NCI-H82 treated with DMSO at 0.1 percent for 48 hours (cell line): ENCODE measurements at regions not wholly inside any gene's neighbourhood (a gene's known extent, or its start where the extent isn't known, plus 50 kb on each side); places are given as distances from the start of the nearest gene placed in this dataset.

Experiments
- DNase-seq: peaks from one replicate; lab custom pipeline; 2025; ENCODE audit not compliant: unreplicated experiment; lab: John Stamatoyannopoulos, UW

DNA sequence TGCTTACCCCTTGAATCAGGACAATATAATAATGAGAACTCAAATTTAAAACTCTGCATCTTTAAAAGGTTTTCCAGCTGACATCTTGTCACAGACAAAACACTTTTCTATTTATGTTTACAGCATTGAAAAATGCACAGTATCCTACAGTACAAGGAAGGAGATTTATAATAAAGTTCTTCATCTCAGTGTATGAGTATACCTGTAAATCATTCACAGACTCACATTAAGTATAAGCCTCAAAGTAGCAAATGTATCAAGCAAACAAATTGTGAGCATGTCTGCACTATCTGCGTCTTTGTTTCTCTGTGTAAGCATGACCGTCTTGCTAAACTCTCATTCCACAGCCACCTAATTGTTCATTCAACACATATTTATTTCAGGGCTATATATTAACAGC, 52.8 kb downstream of the PPP1R2C start:
- no peak for DNase-seq

DNA sequence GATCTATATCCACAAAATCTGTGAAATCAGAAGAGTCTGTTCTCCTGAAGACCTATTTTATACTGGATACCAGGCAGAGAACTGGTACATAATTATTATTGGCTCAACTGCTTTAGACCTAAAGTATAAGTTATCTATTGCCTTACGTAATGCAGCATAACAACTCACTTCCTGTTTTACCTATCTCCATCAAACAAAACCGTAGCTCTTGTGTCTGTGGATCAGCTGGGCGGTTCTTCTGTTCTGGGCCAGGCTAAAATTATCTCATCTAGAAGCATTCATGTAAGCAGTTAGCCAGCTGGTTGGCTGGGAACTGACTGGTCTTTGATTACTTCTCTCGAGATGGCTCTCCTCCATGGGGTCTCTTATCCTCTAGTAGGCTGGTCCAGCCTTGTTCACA, 57.8 kb downstream of the PPP1R2C start:
- no peak for DNase-seq

DNA sequence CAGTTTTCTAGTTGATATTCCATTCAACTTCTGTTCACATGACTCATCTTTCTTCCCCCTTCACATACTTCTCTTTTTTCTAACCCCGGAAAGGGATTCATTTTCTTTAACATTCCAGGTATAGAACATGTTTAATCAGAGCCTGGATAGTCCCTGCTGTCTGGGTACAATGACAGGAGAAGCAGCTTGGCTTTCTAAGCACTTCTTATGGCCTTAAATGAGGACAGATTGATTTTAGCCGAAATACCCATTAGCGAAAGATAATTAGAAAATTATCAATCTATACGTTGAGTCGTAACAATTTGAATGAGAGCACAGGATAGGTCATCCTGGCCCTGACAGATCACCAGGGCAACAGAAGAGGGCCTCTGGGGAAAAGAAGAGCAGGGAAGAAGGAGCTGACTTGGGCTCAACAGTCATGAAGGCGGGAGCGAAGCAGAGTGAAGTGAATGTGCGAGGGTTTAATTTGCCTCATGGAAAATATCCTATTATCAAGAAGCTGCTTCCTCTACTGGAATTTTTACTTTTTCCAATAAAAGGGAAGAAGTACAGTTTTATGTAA, 62.2 kb downstream of the PPP1R2C start:
- DNase-seq: no peak

DNA sequence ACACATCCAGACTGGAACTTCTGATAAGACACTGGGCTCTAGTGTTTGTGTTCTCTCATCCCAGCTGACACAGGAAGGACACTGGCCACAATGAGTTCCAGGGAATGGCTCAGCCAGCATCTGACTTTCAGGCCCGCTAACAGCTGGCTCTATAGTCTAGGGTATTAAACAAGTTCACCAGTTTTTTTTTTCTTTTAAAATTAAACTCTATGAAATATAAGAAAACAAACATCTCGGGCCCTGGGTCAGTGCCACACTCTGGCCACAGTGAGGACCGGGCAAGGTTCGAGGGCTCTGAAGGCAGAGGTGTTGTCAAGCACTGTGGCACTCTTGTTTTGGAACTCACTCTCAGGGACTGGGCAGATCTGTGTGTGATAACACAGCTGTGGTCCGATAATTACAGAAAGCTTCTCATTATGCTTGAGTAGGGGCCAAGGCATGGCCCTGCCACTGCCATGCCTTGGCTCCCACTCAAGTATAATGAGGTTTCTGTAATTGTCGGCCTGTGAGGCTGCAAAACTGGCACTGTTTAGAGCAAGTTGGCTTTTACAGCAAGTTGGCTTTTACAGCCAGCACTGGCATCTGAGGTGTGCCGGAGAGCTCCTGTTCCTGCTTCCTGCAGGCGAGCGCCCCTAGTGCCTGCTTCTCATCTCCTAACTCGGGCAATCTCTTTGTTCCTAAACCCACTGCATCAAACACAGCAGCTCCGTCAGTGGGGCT, 62.8 kb downstream of the PPP1R2C start:
- DNase-seq: peak; percentile 45

DNA sequence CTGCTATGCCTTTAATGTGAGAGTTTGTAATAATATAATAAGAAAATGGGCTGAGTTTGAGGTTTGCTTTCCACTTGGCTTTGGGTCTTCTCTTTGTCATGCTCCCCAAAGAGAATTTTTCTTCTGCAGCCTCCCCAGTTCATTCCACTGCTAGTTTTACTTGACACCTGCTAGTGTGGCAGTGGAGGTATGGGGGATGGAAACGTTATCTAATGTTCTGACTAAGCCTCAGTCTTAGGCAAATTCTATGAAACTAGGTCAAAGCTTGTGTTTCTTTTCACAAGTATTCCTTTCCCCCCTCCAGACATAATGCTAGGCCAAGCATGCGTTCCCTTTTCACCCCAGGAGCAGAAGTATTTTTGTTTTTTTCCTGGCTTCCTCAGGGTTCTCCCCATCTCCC, 67.5 kb downstream of the PPP1R2C start:
- DNase-seq: no peak

DNA sequence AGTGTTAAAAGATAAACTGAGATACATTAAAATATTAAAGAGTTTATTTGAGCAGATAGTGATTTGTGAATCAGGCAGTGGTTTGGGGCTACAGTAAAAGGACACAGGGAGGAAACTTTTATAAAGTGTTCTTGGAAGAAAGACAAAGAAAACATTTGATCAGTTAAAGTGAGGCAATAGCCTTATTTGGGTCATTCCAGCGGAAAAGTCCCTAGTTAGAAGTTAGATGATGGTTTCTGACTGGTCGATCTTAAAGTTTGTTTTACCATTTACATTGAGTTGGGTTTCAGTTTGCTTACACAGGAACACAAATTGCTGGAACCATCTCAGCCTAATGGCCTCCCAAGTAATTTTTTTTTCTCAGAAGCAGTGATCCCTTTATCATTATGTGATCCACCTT, 69.7 kb downstream of the PPP1R2C start:
- DNase-seq: no peak

DNA sequence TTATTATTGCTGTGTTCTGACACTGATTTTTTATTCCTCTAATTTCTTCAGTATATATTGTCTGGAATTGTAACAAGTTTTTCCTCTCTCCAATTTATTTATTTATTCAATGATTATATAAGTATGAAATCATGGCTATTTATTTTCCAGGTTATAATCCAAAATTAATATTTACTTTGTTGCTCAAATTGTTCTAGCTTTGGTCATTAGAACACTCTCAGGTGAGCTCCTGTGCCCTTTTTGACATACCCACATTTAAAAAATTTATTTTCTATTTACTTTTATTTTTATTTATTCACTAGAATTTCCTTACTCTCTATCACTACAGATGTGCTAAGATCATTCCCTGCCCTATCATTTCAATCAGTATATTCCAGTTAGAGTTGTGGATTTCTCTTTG, 70.2 kb downstream of the PPP1R2C start:
- no peak for DNase-seq

DNA sequence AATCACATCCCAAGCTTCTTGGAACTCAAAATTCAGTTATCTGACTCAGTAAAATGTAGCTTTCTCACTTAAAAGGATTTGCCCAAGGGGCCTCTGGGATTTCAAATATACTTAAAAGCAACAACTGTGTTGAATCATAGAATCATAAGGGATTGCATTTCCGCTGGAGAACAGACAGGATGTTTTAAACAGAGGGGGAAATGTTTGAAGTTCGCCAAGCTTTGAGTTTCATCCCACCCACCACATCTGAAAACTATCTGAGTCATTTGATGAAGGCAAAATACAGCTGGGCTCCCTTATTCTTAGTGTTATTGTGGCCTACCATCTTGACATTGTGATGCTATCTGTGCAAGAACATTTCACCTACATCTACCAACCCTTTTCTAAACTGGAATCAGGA, 73.5 kb downstream of the PPP1R2C start:
- no peak for DNase-seq

DNA sequence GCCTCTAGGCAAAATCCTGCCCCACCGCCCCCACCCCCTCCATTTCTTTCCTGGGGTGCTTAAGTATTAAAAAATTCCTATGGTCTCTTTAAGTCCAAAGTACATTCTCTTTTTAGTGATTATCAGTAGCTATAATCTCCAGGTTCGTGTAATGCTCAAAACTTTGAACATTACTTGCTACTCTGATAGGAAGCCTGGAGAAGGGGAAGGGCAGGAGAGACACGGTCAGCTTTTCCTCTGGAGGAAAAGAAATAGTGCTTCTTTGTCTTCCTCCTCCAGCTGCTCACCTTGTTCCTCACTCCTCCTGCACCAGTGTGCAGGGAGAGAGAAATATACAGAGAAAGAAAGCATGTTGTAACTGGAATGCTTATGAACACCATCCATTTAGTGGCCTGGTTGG, 80.4 kb downstream of the PPP1R2C start:
- DNase-seq: no peak

DNA sequence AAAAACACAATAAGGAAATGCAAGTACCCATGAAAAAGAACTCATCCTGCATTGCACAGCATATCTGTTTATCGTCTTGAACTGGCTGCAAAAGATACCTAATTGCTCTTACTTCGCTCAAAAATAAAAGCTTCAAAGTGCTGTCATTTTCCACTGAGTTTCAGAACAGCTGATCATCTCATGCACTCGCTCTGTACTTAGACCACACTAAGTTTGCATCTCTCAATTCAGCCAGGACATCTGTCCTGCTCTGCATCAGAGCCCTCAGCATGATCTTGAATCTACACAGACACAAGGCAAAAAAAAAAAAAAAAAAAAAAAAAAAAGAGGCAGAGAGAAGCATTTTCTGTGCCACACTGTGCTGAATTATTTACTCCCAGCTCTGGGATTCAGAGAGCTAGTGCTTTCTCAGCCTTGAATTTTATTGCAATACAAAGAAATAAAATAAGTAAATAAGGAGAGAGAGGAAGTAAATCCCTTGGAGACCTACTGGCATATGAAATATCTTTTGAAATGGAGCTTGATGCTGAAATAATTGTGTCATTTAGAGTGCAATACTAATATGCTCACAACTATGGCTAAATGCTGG, 81.3 kb downstream of the PPP1R2C start:
- DNase-seq: no peak

DNA sequence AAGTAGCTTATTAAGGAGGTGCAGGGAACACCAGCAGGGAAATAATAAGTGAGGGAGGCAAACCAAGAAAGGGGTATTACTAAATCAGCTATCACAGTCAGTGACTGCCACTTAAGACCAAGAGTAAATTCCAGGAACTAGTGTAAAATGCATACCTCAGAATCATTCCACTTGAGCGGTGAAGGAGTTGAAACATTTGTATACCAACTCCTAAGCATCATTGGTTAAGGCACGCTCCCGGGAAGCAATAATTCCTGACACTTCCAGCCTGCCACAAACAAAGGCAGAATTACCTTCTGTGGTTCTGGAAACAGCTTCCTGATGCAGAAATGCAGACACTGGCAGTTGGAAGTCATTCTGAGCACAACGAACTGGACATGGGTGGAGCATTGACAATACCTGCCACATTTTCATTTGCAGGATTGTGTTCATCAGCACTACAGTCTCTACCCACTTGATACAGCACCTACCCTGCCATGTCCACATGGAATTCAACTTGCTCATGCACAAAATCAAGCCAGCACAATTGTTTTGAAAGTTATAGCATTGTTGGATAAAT, 82.1 kb downstream of the PPP1R2C start:
- DNase-seq: no peak

DNA sequence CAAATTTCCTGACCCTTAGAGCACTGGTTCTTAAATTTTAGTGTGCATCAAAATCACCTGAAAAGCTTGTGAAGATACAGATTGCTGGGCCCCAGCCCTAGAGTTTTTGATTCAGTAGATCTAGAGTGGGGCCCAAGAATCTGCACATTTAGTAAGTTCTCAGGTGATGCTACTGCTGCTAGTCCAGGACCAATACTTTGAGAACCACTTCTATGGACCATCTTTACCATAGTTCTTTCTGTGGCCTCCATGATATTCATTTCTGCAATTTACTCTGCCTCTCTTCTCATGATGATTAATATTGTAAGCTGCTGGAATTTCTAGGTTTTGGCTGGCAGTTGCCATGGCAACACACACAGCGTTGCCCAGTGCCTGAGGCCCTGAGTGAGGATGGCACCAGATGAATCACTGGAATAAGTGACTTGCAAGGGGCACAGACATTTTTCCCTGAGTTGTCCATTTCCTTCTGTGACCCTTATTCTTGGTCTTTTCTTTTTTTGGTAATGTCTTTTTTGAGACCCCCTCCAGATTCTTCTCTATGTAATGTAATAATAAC, 83.6 kb downstream of the PPP1R2C start:
- DNase-seq: no peak

DNA sequence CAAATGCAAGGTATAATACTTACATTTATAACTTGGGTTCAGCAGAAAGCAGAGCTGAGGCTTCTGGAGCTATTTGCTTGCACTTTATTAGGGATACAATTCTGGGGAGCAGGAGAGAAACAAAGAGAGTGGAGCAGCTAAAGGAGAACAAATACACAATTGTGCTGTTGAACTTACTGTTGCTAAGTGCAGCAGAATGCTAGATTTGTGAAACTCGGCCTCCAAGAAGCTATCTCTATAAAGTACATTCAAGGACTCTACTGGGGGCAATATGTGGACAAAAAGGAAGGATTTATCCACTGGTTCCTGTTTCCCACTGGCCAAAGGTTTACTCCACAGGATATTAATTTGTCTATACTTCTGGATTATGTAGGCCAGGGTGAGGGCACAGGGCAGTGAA, 86.8 kb downstream of the PPP1R2C start:
- DNase-seq: no peak

DNA sequence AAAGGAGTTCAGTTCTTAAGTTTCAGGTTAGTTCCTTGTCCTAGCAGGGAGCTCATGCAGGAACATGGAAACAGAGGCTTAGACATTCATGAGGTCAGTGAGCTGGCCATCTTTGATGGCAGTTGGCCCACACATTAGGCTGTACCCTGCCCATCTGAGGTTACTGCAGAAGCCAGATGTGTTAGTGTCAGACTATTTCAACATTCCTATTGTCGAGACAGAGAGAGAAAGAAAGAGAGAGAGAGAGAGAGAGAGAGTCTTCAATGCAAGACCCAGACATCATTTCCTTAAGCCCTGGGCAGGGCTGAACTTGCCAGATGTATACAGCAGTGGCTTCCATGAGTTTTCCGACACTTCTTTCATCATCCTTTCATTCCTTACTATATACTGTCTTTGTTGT, 91.3 kb downstream of the PPP1R2C start:
- DNase-seq: no peak

DNA sequence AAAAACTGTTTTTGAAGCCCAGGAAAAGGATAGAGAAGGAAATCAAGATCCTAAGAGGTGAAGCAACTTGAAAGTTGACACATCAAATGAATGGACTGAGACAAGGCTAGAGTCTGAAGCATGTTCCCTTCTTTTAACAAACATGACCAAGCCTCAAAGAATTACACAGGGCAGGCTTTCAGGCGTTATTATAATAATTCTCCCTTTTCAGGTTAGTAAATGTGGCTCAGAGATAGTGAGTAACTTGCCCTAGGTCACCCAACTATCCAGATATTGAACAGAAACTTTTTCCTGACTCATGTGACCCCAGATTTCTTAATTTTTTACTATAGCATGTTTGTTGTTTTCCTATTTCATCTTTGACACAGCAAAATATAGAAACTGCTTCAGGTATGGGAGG, 91.7 kb downstream of the PPP1R2C start:
- DNase-seq: no peak

DNA sequence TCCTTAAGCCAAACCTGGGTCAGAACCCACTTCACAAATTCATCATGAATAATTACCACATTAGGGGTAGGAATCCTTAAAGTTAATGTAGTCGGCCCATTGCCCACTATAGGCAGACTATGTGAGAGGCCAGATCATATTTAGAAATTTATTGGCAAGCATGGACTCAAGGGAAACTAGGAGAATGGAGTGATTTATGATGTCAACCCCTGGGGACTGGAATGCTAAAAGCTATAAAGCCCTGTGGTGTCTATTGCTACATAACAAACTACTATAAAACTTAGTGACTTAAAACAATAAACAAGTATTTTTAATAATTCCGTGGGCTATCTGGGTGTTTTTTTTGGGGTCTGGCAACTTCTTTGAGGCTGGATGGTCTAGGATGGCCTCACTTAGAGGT, 93.9 kb downstream of the PPP1R2C start:
- no peak for DNase-seq

DNA sequence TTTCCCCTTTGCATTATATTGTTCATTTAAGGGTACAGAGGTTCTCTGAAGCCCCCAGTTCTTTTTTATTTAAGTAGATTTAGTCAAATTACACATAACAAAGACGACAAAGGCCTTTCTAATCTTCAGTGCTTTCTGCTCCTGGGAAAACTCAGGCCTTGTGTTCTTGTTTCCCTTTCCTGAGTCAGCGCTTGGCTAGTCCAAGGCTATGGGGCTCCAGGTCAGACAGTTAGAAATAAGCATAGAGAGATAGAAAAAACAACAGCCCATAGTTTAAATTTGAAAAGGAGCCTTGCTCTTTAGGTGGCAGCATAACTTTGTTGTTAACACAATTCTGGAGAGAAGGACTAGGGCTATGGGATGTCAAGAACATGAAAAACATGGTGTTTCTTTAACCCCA, 97.3 kb downstream of the PPP1R2C start:
- DNase-seq: no peak

DNA sequence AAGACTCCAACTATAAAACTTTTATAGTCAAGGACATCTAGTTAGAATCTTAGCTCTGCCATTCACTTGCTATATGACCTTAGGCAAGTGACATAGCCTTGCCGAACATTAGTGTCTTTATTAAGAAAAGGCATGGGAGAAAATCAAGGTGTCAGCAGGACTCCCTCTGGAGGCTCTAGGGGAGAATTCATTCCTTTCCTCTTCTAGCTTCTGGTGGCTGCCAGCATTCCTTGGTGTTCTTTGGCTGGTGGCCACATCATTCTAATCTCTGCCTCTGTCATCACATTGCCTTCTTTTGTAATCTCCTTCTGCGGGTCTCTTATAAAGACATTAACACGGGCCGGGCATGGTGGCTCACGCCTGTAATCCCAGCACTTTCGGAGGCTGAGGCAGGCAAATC, 99.8 kb downstream of the PPP1R2C start:
- peak; percentile 1 for DNase-seq

DNA sequence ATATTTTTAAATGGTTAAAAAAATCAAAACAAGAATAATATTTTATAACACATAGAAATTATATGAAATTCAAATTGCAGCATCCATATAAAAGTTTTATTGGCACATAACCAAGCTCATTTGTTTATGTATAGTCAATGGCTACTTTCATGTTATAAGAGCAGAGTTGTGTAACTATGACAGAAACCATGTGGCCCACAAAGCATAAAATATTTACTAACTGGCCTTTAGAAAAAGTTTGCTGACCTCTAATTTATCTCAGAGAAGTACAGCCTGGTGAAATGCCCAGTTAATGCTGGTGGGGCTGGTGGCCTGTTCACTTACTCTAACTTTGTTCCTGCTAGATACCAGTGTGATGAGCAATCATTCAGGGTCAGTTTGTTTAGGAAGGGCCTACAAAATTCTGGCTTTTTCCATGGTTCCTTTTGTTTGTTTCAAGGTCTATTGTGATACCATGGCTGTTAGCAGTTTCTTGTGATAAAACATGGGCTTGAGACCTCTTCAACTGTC, 104.6 kb downstream of the PPP1R2C start:
- no peak for DNase-seq

DNA sequence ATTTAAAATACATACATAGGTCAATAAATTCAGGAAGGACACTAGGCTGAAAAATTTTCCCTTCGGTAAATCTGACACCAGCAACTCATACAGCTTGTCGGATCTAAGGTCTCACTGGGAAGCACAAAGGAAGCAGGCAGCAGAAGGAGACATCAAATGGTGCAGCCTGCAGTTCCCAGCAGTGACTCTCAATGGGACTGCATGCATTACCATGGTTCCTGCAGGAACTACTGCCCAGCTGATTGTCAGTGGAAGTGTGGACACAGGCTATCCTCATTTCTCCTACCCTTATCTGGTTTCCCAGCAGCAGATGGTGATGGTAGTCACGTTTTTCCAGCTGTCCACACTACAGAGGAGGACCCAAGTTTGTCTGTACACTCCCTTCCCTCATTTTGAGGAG, 113.3 kb downstream of the PPP1R2C start:
- no peak for DNase-seq

DNA sequence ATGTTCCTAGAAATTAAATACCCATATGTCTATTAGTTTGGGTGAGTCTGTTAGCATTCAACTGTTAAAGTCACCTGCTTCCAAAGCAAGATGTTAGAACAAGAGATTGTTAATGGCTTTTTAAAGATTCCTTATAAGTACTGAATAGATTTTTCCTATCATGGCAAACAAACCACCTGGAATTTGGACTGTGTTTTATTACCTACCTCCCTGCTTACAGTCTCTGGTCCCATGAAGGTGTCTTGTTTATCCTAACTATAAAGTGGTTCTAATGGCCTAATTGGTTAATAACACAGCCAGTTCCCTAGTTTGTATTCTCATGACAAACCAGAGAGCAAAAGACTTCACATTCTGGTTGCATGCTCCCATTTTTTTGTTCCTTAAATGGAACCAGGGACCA, 149.5 kb downstream of the PPP1R2C start:
- DNase-seq: no peak

DNA sequence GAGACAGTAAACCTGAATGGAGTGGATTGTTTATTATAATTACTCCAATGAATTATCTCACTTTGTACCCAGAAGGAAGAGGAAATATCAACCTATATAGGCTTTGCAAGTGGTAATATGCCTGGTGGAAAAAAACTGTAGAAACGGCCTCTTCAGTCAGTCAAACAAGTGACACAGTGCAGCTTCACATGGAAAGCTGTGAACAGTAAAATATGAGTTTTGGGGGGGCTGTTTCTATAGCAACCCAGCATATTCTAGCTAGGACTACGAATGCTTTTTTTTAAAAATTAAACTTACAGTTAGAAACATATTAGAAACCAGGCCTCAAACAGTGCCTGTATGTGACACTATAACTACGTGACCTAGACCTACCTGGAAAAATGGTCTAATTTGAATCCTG, 150.1 kb downstream of the PPP1R2C start:
- no peak for DNase-seq
